NCI-H2081 treated with DMSO at 0.1 percent for 48 hours (cell line): ENCODE measurements at regions not wholly inside any gene's neighbourhood (a gene's known extent, or its start where the extent isn't known, plus 50 kb on each side); places are given as distances from the start of the nearest gene placed in this dataset.
"Not testable (repeated sequence)": the region's sequence is repeated elsewhere in the genome, so short reads cannot be mapped to it uniquely, and the experiment has no call there.

ENCODE experiments used
- DNase-seq: peaks from one replicate; lab custom pipeline; 2025; lab: John Stamatoyannopoulos, UW

GRCh38 chr7:68833422-68833821, 764.9 kb upstream of the AUTS2 start:
- DNase-seq, result no peak

- no peak for DNase-seq
Observed at GRCh38 chr7:68839014-68839413, 759.3 kb upstream of the AUTS2 start.

GRCh38 chr7:68840991-68841390, 757.3 kb upstream of the AUTS2 start:
- DNase-seq, result no peak

GRCh38 chr7:68843985-68844384, 754.3 kb upstream of the AUTS2 start:
- not testable (repeated sequence) for DNase-seq

- no peak for DNase-seq
Observed at GRCh38 chr7:68846811-68847325, 751.4 kb upstream of the AUTS2 start.

- no peak for DNase-seq
Observed at GRCh38 chr7:68853254-68853653, 745.0 kb upstream of the AUTS2 start.

- no peak for DNase-seq
Observed at GRCh38 chr7:68857571-68857970, 740.7 kb upstream of the AUTS2 start.

- no peak for DNase-seq
Observed at GRCh38 chr7:68858497-68858896, 739.8 kb upstream of the AUTS2 start.

GRCh38 chr7:68861171-68861570, 737.1 kb upstream of the AUTS2 start:
- DNase-seq, result no peak

- DNase-seq, result no peak
Observed at GRCh38 chr7:68862261-68862660, 736.0 kb upstream of the AUTS2 start.

GRCh38 chr7:68862736-68863135, 735.5 kb upstream of the AUTS2 start:
- peak; percentile 42 for DNase-seq

GRCh38 chr7:68865351-68866199, 732.7 kb upstream of the AUTS2 start:
- DNase-seq, result no peak

GRCh38 chr7:68866200-68866570, 732.1 kb upstream of the AUTS2 start:
- no peak for DNase-seq

GRCh38 chr7:68866721-68867120, 731.6 kb upstream of the AUTS2 start:
- not testable (repeated sequence) for DNase-seq

- no peak for DNase-seq
Observed at GRCh38 chr7:68868978-68869377, 729.3 kb upstream of the AUTS2 start.

- no peak for DNase-seq
Observed at GRCh38 chr7:68873616-68874015, 724.7 kb upstream of the AUTS2 start.

GRCh38 chr7:68875857-68876256, 722.4 kb upstream of the AUTS2 start:
- no peak for DNase-seq

- not testable (repeated sequence) for DNase-seq
Observed at GRCh38 chr7:68887116-68887515, 711.2 kb upstream of the AUTS2 start.

GRCh38 chr7:68888971-68889385, 709.3 kb upstream of the AUTS2 start:
- peak; percentile 43 for DNase-seq

GRCh38 chr7:68892236-68892635, 706.0 kb upstream of the AUTS2 start:
- no peak for DNase-seq

GRCh38 chr7:68893411-68893810, 704.9 kb upstream of the AUTS2 start:
- DNase-seq, result no peak

- DNase-seq, result not testable (repeated sequence)
Observed at GRCh38 chr7:68899156-68899555, 699.1 kb upstream of the AUTS2 start.

GRCh38 chr7:68900096-68900495, 698.2 kb upstream of the AUTS2 start:
- DNase-seq, result no peak

- DNase-seq, result no peak
Observed at GRCh38 chr7:68904630-68905029, 693.6 kb upstream of the AUTS2 start.
